ENCODE measurements at regions not wholly inside any gene's neighbourhood (a gene's known extent, or its start where the extent isn't known, plus 50 kb on each side); places are given as distances from the start of the nearest gene placed in this dataset.

- H3K4me1 ChIP-seq, result no peaks in the 10 kb centered on the region
- TF ChIP-seq POLR2A (IDR thresholded peaks at IDR 0.05), result no peak
- H3K4me3 ChIP-seq, result no peak overlapping the region
- H3K27me3 ChIP-seq, result no peaks in the 10 kb centered on the region
- no peaks in the 10 kb centered on the region for H3K36me3 ChIP-seq (replicated peaks in 1 of 2; ENCODE audit: insufficient read depth in 1 of 2, low read depth in 2 of 2)
- intact Hi-C loops (cut with DNase I), result no loop called here
- ATAC-seq (no peak), DNase-seq (no peak)
- H3K27ac ChIP-seq, result no peak overlapping the region
- 65 to 72% methylated on average over 3 of the region's 3 CpGs for WGBS, 2 donors
- no peaks in the 10 kb centered on the region for H3K9me3 ChIP-seq
Observed at GRCh38 chr13:111398196-111398595, 77.8 kb downstream of the TEX29 start.

GRCh38 chr13:111398715-111399299 is 78.4 kb downstream of the TEX29 start:
- no peaks in the 10 kb centered on the region for H3K4me1 ChIP-seq
- intact Hi-C loops (cut with DNase I), result no loop called here
- no peak overlapping the region for H3K4me3 ChIP-seq
- H3K27ac ChIP-seq, result no peak overlapping the region
- H3K36me3 ChIP-seq (replicated peaks in 1 of 2; ENCODE audit: insufficient read depth in 1 of 2, low read depth in 2 of 2), result no peaks in the 10 kb centered on the region
- ATAC-seq (no peak), DNase-seq (no peak)
- no peaks in the 10 kb centered on the region for H3K27me3 ChIP-seq
- no peaks in the 10 kb centered on the region for H3K9me3 ChIP-seq
- 72 to 75% methylated on average over 18 of the region's 18 CpGs for WGBS, 2 donors
- TF ChIP-seq CTCF (IDR thresholded peaks at IDR 0.05) (no peak), POLR2A (IDR thresholded peaks at IDR 0.05) (no peak)

- intact Hi-C loops (cut with DNase I), result no loop called here
- ATAC-seq, result no peak
- TF ChIP-seq POLR2A (IDR thresholded peaks at IDR 0.05) (no peak), CTCF (IDR thresholded peaks at IDR 0.05) (no peak)
- WGBS, 2 donors, result 62 to 72% methylated on average over 7 to 11 of the region's 11 CpGs
- Histone ChIP-seq H3K4me3 (no peak overlapping the region), H3K27ac (no peak overlapping the region), H3K9me3 (no peaks in the 10 kb centered on the region), H3K36me3 (replicated peaks in 1 of 2; ENCODE audit: insufficient read depth in 1 of 2, low read depth in 2 of 2) (no peaks in the 10 kb centered on the region), H3K27me3 (no peaks in the 10 kb centered on the region), H3K4me1 (no peaks in the 10 kb centered on the region)
- DNase-seq, result no peak
Observed at GRCh38 chr13:111399334-111399733, 78.9 kb downstream of the TEX29 start.

GRCh38 chr13:111399776-111400538 is 79.5 kb downstream of the TEX29 start:
- no peak overlapping the region for H3K4me3 ChIP-seq
- no peaks in the 10 kb centered on the region for H3K4me1 ChIP-seq
- ATAC-seq (no peak), DNase-seq (no peak)
- intact Hi-C loops (cut with DNase I), result no loop called here
- H3K9me3 ChIP-seq, result no peaks in the 10 kb centered on the region
- TF ChIP-seq POLR2A (IDR thresholded peaks at IDR 0.05) (no peak), CTCF (IDR thresholded peaks at IDR 0.05) (no peak)
- H3K36me3 ChIP-seq (replicated peaks in 1 of 2; ENCODE audit: insufficient read depth in 1 of 2, low read depth in 2 of 2), result no peaks in the 10 kb centered on the region
- WGBS, 2 donors, result 74 to 79% methylated on average over 13 to 18 of the region's 18 CpGs
- no peak overlapping the region for H3K27ac ChIP-seq
- H3K27me3 ChIP-seq, result no peaks in the 10 kb centered on the region

- H3K9me3 ChIP-seq, result no peaks in the 10 kb centered on the region
- no peak for ATAC-seq
- WGBS, 2 donors, result 56% methylated on average over 6 of the region's 6 CpGs
- no peak for DNase-seq
- no peaks in the 10 kb centered on the region for H3K4me1 ChIP-seq
- no peaks in the 10 kb centered on the region for H3K36me3 ChIP-seq (replicated peaks in 1 of 2; ENCODE audit: insufficient read depth in 1 of 2, low read depth in 2 of 2)
- H3K4me3 ChIP-seq, result no peak overlapping the region
- no peaks in the 10 kb centered on the region for H3K27me3 ChIP-seq
- intact Hi-C loops (cut with DNase I), result no loop called here
- TF ChIP-seq CTCF (IDR thresholded peaks at IDR 0.05), result no peak
- TF ChIP-seq POLR2A (IDR thresholded peaks at IDR 0.05), result no peak
- H3K27ac ChIP-seq, result no peak overlapping the region
Observed at GRCh38 chr13:111401151-111401550, 80.7 kb downstream of the TEX29 start.

Measured in body of pancreas (tissue), 4 donors.